Uterus (tissue), 3 donors: ENCODE measurements at regions not wholly inside any gene's neighbourhood (a gene's known extent, or its start where the extent isn't known, plus 50 kb on each side); places are given as distances from the start of the nearest gene placed in this dataset.

Experiments used
- DNase-seq, 2 donors: peaks; one replicate each; pipeline ENCODE4 v3.0.0-alpha.2; 2019 to 2020
- H3K27ac ChIP-seq, 2 donors: fragments of 200-600 bp; sonication (generic); 1 replicate in 1 of 2; 2 replicates in 1 of 2; pipeline ENCODE4 v1.5.1; 2016 to 2018
- H3K27me3 ChIP-seq, 2 donors: fragments of 200-600 bp; sonication (generic); one replicate each; pipeline ENCODE4 v1.5.1; 2018 to 2019; ENCODE audit warnings: control low read depth in 1 of 2
- H3K36me3 ChIP-seq, 2 donors: fragments of 200-600 bp; sonication (generic); one replicate each; pipeline ENCODE4 v1.5.1; 2019; ENCODE audit warnings: control low read depth in 1 of 2
- H3K4me1 ChIP-seq, 2 donors: fragments of 200-600 bp; sonication (generic); one replicate each; pipeline ENCODE4 v1.5.1; 2018 to 2019; ENCODE audit warnings: control low read depth in 1 of 2
- H3K4me3 ChIP-seq, 2 donors: fragments of 200-600 bp; sonication (generic); 1 replicate in 1 of 2; 2 replicates in 1 of 2; pipeline ENCODE4 v1.5.1; 2018 to 2019; ENCODE audit warnings: mild to moderate bottlenecking in 1 of 2
- H3K9me3 ChIP-seq, 2 donors: fragments of 200-600 bp; sonication (generic); one replicate each; pipeline ENCODE4 v1.5.1; 2019; ENCODE audit warnings: control low read depth in 1 of 2
- CTCF ChIP-seq, 4 experiments: fragments of 200-600 bp in 2 of 4; fragments of 450-650 bp in 2 of 4; sonication (generic) in 2 of 4; IDR thresholded peaks; one replicate each; pipeline ENCODE4 v1.5.1; 2016 to 2019; ENCODE audit warnings: antibody characterized with exemption in 4 of 4, mild to moderate bottlenecking in 2 of 4, moderate library complexity in 1 of 4
- POLR2A ChIP-seq, 2 donors: fragments of 450-650 bp; IDR thresholded peaks; one replicate each; pipeline ENCODE4 v1.6.1; 2016; ENCODE audit warnings: antibody characterized with exemption in 2 of 2, mild to moderate bottlenecking in 1 of 2, moderate library complexity in 1 of 2
- intact Hi-C: fragments of 100-400 bp; cut with DNase I; formaldehyde crosslinking; loops from one replicate; pipeline ENCODE4 v1.15.1; 2023; ENCODE audit warnings: low total_unique reads
- donor health status: DM: yes; HTN: yes; CAD: no.

DNA sequence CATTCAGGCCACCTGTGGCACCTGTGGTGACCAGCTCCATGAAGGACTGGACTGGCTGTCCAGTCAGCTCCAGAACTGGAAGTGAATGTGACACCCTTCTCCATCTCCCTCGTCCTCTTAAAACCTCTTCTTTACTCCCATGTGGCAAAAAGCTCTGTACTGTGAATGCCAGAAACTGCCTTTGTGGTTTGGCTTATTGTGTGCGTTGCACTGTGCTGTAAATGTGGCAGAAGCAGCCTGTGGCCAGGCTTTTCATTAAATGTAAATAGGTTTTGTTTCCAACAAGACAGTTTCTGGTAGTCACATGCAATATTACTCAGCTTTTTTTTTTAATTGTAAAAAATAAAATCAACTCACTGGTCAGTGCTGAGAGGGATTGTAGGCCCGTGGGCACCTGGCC, 453.7 kb downstream of the ATP23 start:
- H3K27ac ChIP-seq, result no peak overlapping the region
- no peak for TF ChIP-seq POLR2A (IDR thresholded peaks at IDR 0.05)
- no peak for TF ChIP-seq CTCF (IDR thresholded peaks at IDR 0.05)

DNA sequence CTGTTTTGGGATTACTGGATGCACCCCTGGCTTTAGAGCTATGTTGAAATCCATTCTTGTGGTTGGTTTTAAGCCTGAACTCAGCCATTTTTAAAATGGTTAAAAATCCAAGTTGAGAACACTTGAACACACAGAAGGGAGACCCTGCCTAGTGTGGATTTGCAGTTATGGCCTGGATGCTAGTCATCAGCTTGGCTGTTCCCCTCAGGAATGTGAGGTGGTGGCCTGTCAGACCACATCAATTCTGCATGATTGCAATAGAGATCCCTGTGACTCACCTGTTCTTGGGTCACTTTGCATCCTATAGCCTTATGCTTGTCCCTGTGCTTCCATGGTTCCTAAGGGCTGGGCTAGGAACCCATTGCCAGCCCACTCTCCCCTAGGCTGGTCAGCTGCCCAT, 454.1 kb downstream of the ATP23 start:
- Histone ChIP-seq H3K4me1 (no peaks in the 10 kb centered on the region), H3K36me3 (no peaks in the 10 kb centered on the region), H3K9me3 (no peaks in the 10 kb centered on the region), H3K27me3 (no peaks in the 10 kb centered on the region), H3K4me3 (no peak overlapping the region), H3K27ac (no peak overlapping the region)
- intact Hi-C loops, result no loop called here
- TF ChIP-seq POLR2A (IDR thresholded peaks at IDR 0.05) (no peak), CTCF (IDR thresholded peaks at IDR 0.05) (no peak)
- DNase-seq, result no peak

More for the DNA sequence above, 453.7 kb downstream of the ATP23 start:
- intact Hi-C loops, result no loop called here
- Histone ChIP-seq H3K27me3 (no peaks in the 10 kb centered on the region), H3K9me3 (no peaks in the 10 kb centered on the region), H3K4me1 (no peaks in the 10 kb centered on the region), H3K36me3 (no peaks in the 10 kb centered on the region), H3K4me3 (no peak overlapping the region)
- DNase-seq, result no peak

DNA sequence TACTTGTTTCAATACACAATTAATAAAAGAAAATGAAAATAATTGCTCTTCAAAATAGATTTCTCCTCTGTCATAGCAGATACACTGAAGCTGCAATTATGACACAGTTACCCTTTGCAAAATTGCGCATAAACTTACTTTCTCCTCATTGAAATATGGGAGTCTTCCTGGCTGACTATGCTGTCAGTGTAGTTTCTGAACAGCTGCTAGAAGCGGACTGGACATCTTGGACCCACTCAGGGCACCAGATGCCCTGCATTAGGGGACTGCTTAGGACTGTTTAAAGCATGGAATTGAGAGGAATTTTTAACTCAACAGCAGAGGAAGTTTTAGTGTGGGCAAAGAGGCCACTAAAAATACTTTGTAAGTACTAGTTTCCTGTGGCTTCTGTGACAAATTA, 454.9 kb downstream of the ATP23 start:
- Histone ChIP-seq H3K36me3 (no peaks in the 10 kb centered on the region), H3K4me3 (no peak overlapping the region), H3K9me3 (no peaks in the 10 kb centered on the region), H3K27me3 (no peaks in the 10 kb centered on the region), H3K27ac (no peak overlapping the region), H3K4me1 (no peaks in the 10 kb centered on the region)
- TF ChIP-seq POLR2A (IDR thresholded peaks at IDR 0.05) (no peak), CTCF (IDR thresholded peaks at IDR 0.05) (no peak)
- intact Hi-C loops, result no loop called here
- DNase-seq, result no peak

- Histone ChIP-seq H3K27ac (no peak overlapping the region), H3K4me3 (no peak overlapping the region), H3K9me3 (no peaks in the 10 kb centered on the region), H3K4me1 (no peaks in the 10 kb centered on the region), H3K36me3 (no peaks in the 10 kb centered on the region), H3K27me3 (no peaks in the 10 kb centered on the region)
- TF ChIP-seq POLR2A (IDR thresholded peaks at IDR 0.05) (no peak), CTCF (IDR thresholded peaks at IDR 0.05) (no peak)
- intact Hi-C loops, result no loop called here
- DNase-seq, result no peak
These were observed 464.0 kb downstream of the ATP23 start for GRCh38 chr12:58405363-58405762.

DNA sequence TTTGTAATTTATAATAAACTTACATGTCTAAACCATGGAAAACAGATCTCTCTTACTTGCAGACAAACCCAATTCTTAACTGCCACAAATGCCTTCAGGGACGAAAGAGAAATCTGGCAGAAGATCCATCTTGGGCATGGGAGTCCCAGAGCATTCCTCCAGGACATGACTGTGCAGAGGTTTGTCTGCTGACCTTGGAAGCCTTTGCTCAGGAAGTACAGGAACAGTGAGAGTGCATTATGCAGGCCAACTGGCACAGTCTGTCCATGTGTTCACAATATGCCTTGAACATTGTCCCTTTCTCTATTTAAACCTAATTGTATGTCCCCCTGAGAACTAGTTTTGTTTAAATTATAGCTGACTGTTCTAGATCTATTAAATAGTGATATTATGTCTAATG, 467.1 kb downstream of the ATP23 start:
- TF ChIP-seq POLR2A (IDR thresholded peaks at IDR 0.05), result no peak
- no peak for TF ChIP-seq CTCF (IDR thresholded peaks at IDR 0.05)
- DNase-seq, result peak in 1 of 2 donors; percentile 13
- no peak overlapping the region for H3K27ac ChIP-seq
- H3K9me3 ChIP-seq, result no peaks in the 10 kb centered on the region
- H3K4me1 ChIP-seq, result peaks cover 0 to 6% of the 10 kb centered on the region in 2 donors
- intact Hi-C loops, result no loop called here
- H3K27me3 ChIP-seq, result no peaks in the 10 kb centered on the region
- H3K4me3 ChIP-seq, result no peak overlapping the region
- H3K36me3 ChIP-seq, result no peaks in the 10 kb centered on the region
